HepG2 (cell line): ENCODE measurements at regions not wholly inside any gene's neighbourhood (a gene's known extent, or its start where the extent isn't known, plus 50 kb on each side); places are given as distances from the start of the nearest gene placed in this dataset.

Source experiments
- ATAC-seq: fragments of 200-7000 bp; cut with Tn5 transposase; 3 replicates; pipeline ENCODE4 v1.9.1; 2020; ENCODE audit warnings: mild to moderate bottlenecking, moderate library complexity
- BruUV-seq: library from RNA; stranded (reverse); fragments of 400-500 nt; replicated peaks from 2 replicates; lab custom pipeline; 2021; lab: Mats Ljungman, UMichigan
- CTCF ChIA-PET: fragments of 300-600 bp; formaldehyde crosslinking; extraction: SDS; loops from one replicate; lab custom pipeline; 2021; ENCODE audit warnings: low total read pairs, inconsistent platforms, low intra/inter-chr PET ratio; lab: Yijun Ruan, JAX
- POLR2A ChIA-PET: fragments of 350-600 bp; sonication (Branson Sonifier 250); formaldehyde crosslinking; loops from one replicate; lab custom pipeline; 2020; ENCODE audit warnings: antibody characterized with exemption, inconsistent platforms; lab: Yijun Ruan, JAX
- DNase-seq: peaks from one replicate; pipeline ENCODE4 v3.0.0-alpha.2; 2015; ENCODE audit warnings: low spot score
- FAIRE-seq: peaks from 3 replicates; lab custom pipeline; 2011; peaks lifted over from hg19 to GRCh38; lab: Jason Lieb, UNC
- H2AFZ ChIP-seq: one replicate; pipeline ENCODE4 v1.6.1; 2011; ENCODE audit warnings: low read length, inconsistent platforms
- H3K27ac ChIP-seq: fragments of 300-600 bp; 3 replicates; pipeline ENCODE4 v1.8.0; 2011; ENCODE audit warnings: mixed run types, mild to moderate bottlenecking, mixed read lengths, low read length, inconsistent platforms; ENCODE audit not compliant: insufficient read depth; ENCODE audit errors: extremely low read length
- H3K27me3 ChIP-seq, 2 experiments: fragments of 200-600 bp in 1 of 2; 2 replicates in 1 of 2; 3 replicates in 1 of 2; pipeline versions ENCODE4 v1.6.0 to v1.8.0; 2011; ENCODE audit warnings: low read length in 2 of 2, mild to moderate bottlenecking in 2 of 2, moderate library complexity in 2 of 2, inconsistent platforms in 1 of 2; ENCODE audit not compliant: insufficient read depth in 2 of 2, control insufficient read depth in 1 of 2
- H3K36me3 ChIP-seq, 2 experiments: fragments of 200-600 bp in 1 of 2; replicated peaks in 1 of 2; 2 replicates in 1 of 2; 3 replicates in 1 of 2; pipeline versions ENCODE4 v1.5.1 to v1.8.0; 2011; ENCODE audit warnings: low read length in 2 of 2, inconsistent platforms in 1 of 2; ENCODE audit not compliant: insufficient read depth in 2 of 2, control insufficient read depth in 1 of 2
- H3K4me1 ChIP-seq: 2 replicates; pipeline ENCODE4 v1.5.1; 2012; ENCODE audit warnings: low read length, inconsistent platforms; ENCODE audit not compliant: insufficient read depth
- H3K4me2 ChIP-seq: 2 replicates; pipeline ENCODE4 v1.6.0; 2011; ENCODE audit warnings: low read depth, low read length, inconsistent platforms
- H3K4me3 ChIP-seq, 3 experiments: fragments of 200-600 bp in 1 of 3; sonication (generic), shearing (Covaris generic) in 1 of 3; replicated peaks in 1 of 3; 2 replicates each; pipeline ENCODE4 v1.5.1; 2011 to 2016; ENCODE audit warnings: low read length in 3 of 3, inconsistent platforms in 2 of 3, low read depth in 2 of 3, mild to moderate bottlenecking in 2 of 3, control low read depth in 1 of 3, mixed read lengths in 1 of 3; ENCODE audit not compliant: insufficient read depth in 1 of 3
- H3K79me2 ChIP-seq: one replicate; pipeline ENCODE4 v1.6.1; 2011; ENCODE audit warnings: low read length, inconsistent platforms; ENCODE audit not compliant: insufficient read depth
- H3K9ac ChIP-seq: 2 replicates; pipeline ENCODE4 v1.6.0; 2011; ENCODE audit warnings: mild to moderate bottlenecking, low read depth, low read length, inconsistent platforms; ENCODE audit not compliant: insufficient read depth
- H3K9me3 ChIP-seq: 2 replicates; pipeline ENCODE4 v1.5.1; 2012; ENCODE audit warnings: mild to moderate bottlenecking, low read length
- H4K20me1 ChIP-seq: 2 replicates; pipeline ENCODE4 v1.6.0; 2011; ENCODE audit warnings: inconsistent platforms, mild to moderate bottlenecking, low read length, moderate library complexity; ENCODE audit not compliant: insufficient read depth
- PLRG1 ChIP-seq: fragments of 450-650 bp; conservative IDR thresholded peaks from 2 replicates; pipeline ENCODE4 v1.6.1; 2016
- RORA ChIP-seq: sonication (generic); formaldehyde crosslinking; IDR thresholded peaks from 2 replicates; pipeline ENCODE4 v1.5.0; 2020; ENCODE audit warnings: mild to moderate bottlenecking, missing genetic modification reagents, moderate library complexity
- SIN3A ChIP-seq: IDR thresholded peaks from 2 replicates; pipeline ENCODE4 v1.6.1; 2011; ENCODE audit warnings: low read depth, mild to moderate bottlenecking, control low read depth, low read length, borderline replicate concordance
- ZBTB7A ChIP-seq: sonication (generic); formaldehyde crosslinking; IDR thresholded peaks from 2 replicates; pipeline ENCODE4 v1.8.0; 2022; ENCODE audit warnings: mild to moderate bottlenecking, missing genetic modification reagents
- ZMYM3 ChIP-seq: sonication (generic); formaldehyde crosslinking; IDR thresholded peaks from 2 replicates; pipeline ENCODE4 v1.5.1; 2020; ENCODE audit warnings: mild to moderate bottlenecking, missing genetic modification reagents
- ZNF224 ChIP-seq: sonication (generic); formaldehyde crosslinking; IDR thresholded peaks from 2 replicates; pipeline ENCODE4 v1.5.0; 2020; ENCODE audit warnings: mild to moderate bottlenecking, missing genetic modification reagents
- ZNF326 ChIP-seq: sonication (generic); formaldehyde crosslinking; IDR thresholded peaks from 2 replicates; pipeline ENCODE4 v1.4.0; 2020; ENCODE audit warnings: missing genetic modification reagents, borderline replicate concordance
- ZNF547 ChIP-seq: sonication (generic); formaldehyde crosslinking; IDR thresholded peaks from 2 replicates; pipeline ENCODE4 v1.5.1; 2020; ENCODE audit warnings: mild to moderate bottlenecking, missing genetic modification reagents
- ZNF557 ChIP-seq: sonication (generic); formaldehyde crosslinking; IDR thresholded peaks from 2 replicates; pipeline ENCODE4 v1.4.0; 2020; ENCODE audit warnings: missing genetic modification reagents
- ZNF75D ChIP-seq: sonication (generic); formaldehyde crosslinking; IDR thresholded peaks from 2 replicates; pipeline ENCODE4 v1.8.1; 2023; ENCODE audit warnings: missing genetic modification reagents, mild to moderate bottlenecking, borderline replicate concordance
- WGBS: methylation state at CpG from one replicate; pipeline ENCODE4 v1.1.6; 2017; ENCODE audit warnings: low lambda C conversion rate; 5-methylcytosine and 5-hydroxymethylcytosine counted together
- in situ Hi-C: cut with HindIII; loops from 2 replicates; pipeline ENCODE4 v1.10.0; 2017; ENCODE audit warnings: low pct_unique_long_range_greater_than_20kb; ENCODE audit not compliant: extremely low pct_ligation_motif_present
- intact Hi-C: fragments of 100-400 bp; cut with micrococcal nuclease; formaldehyde crosslinking; loops from one replicate; pipeline ENCODE4 v1.10.0; 2022; ENCODE audit not compliant: unreplicated experiment
- TF ChIP-seq, protein P1 (sequence below): sonication (generic); formaldehyde crosslinking; IDR thresholded peaks from 2 replicates; pipeline ENCODE4 v1.5.1; 2020; ENCODE audit warnings: missing genetic modification reagents, mild to moderate bottlenecking, borderline replicate concordance
- TF ChIP-seq, protein P2 (sequence below): sonication (generic); formaldehyde crosslinking; IDR thresholded peaks from 2 replicates; pipeline ENCODE4 v1.4.0; 2020; ENCODE audit warnings: missing genetic modification reagents
- TF ChIP-seq, protein P3 (sequence below): sonication (generic); formaldehyde crosslinking; conservative IDR thresholded peaks from 2 replicates; pipeline ENCODE4 v1.5.0; 2020; ENCODE audit warnings: missing genetic modification reagents

DNA sequence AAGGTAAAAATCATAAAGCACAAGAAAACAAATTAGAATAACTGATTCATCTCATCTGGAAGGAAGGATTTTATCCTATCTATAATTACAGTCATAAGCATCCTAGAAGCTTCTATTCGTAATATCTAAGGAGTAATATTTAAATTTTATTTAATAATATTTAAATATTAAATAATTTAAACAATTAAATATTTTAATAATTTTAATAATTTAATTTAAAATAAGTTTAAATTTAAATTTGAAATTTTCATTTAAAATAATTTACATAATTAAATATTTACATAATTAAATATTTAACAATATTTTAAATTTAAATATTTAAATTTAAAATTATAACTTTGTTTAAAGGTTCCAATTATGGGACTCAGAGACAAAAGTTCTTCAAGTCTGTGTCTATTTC is 127.5 kb upstream of the GK2 start:
- H3K27me3 ChIP-seq = no peaks in the 10 kb centered on the region; a peak in 1 of 5 replicates
- no peak overlapping the region for H3K4me3 ChIP-seq
- BruUV-seq = no TSS peak
- DNase-seq (no peak), ATAC-seq (no peak), FAIRE-seq (no peak)
- H3K4me2 ChIP-seq = no peak overlapping the region
- no peak overlapping the region for H2AFZ ChIP-seq
- H3K36me3 ChIP-seq = no peaks in the 10 kb centered on the region
- in situ Hi-C loops = no loop called here
- no peaks in the 10 kb centered on the region for H3K9me3 ChIP-seq
- H3K4me1 ChIP-seq = no peaks in the 10 kb centered on the region
- TF ChIP-seq RORA (CRISPR knock-in tag) (no peak), ZNF547 (CRISPR knock-in tag) (no peak), SIN3A (no peak), ZNF224 (CRISPR knock-in tag) (no peak)
- TF ChIP-seq, protein P1, sequence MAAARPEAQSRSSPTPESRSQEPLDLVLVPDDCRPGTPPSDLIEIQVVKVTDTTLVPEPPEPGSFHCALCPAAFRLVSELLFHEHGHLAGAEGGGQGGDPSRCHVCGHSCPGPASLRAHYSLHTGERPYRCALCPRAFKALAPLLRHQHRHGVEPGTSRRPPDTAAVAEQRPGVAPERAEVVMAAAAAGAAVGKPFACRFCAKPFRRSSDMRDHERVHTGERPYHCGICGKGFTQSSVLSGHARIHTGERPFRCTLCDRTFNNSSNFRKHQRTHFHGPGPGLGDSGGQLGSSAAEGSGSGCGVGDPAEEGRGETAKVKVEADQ (CRISPR knock-in tag) = no peak
- CTCF ChIA-PET = no interaction called here
- H3K27ac ChIP-seq = no peak overlapping the region
- no peak overlapping the region for H3K9ac ChIP-seq
- intact Hi-C loops = no loop called here
- 34% methylated on average over 1 of the region's 1 CpG for WGBS
- POLR2A ChIA-PET = no interaction called here
- H4K20me1 ChIP-seq = no peaks in the 10 kb centered on the region
- H3K79me2 ChIP-seq = no peaks in the 10 kb centered on the region

DNA sequence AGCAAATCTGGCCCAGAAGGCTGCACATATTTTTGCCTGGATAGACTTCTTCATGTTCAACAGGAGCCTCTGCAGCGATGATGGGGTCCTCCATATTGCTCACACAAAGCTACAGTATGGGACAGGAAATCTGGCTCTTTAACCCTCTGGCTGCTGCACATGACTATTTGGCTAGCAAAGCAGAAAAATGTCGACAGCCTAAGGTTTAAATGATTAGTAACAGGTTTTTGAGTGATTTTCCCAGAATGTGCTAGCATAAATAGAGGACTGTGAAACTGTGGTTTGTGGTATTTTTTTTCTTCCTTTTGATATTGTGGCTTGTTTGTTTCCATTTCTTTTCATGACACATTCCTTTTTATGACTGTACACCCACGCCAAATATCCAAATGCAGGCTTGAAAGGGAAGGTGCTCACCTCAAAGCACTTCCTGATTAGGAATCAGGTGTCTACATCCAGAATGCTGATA is 120.2 kb upstream of the GK2 start:
- in situ Hi-C loops (no loop called here), intact Hi-C loops (no loop called here)
- 3% methylated on average over 2 of the region's 3 CpGs for WGBS
- Histone ChIP-seq H3K4me3 (no peak overlapping the region), H4K20me1 (no peaks in the 10 kb centered on the region), H3K27me3 (no peaks in the 10 kb centered on the region), H3K27ac (no peak overlapping the region), H3K9me3 (no peaks in the 10 kb centered on the region), H3K4me1 (no peaks in the 10 kb centered on the region), H3K36me3 (no peaks in the 10 kb centered on the region), H3K79me2 (no peaks in the 10 kb centered on the region), H2AFZ (no peak overlapping the region), H3K4me2 (no peak overlapping the region), H3K9ac (no peak overlapping the region)
- ChIA-PET CTCF (no interaction called here), POLR2A (no interaction called here)
- ATAC-seq = no peak
- no peak for FAIRE-seq
- BruUV-seq = no TSS peak
- DNase-seq = no peak
- TF ChIP-seq ZNF557 (CRISPR knock-in tag) = no peak
- TF ChIP-seq, protein P2, sequence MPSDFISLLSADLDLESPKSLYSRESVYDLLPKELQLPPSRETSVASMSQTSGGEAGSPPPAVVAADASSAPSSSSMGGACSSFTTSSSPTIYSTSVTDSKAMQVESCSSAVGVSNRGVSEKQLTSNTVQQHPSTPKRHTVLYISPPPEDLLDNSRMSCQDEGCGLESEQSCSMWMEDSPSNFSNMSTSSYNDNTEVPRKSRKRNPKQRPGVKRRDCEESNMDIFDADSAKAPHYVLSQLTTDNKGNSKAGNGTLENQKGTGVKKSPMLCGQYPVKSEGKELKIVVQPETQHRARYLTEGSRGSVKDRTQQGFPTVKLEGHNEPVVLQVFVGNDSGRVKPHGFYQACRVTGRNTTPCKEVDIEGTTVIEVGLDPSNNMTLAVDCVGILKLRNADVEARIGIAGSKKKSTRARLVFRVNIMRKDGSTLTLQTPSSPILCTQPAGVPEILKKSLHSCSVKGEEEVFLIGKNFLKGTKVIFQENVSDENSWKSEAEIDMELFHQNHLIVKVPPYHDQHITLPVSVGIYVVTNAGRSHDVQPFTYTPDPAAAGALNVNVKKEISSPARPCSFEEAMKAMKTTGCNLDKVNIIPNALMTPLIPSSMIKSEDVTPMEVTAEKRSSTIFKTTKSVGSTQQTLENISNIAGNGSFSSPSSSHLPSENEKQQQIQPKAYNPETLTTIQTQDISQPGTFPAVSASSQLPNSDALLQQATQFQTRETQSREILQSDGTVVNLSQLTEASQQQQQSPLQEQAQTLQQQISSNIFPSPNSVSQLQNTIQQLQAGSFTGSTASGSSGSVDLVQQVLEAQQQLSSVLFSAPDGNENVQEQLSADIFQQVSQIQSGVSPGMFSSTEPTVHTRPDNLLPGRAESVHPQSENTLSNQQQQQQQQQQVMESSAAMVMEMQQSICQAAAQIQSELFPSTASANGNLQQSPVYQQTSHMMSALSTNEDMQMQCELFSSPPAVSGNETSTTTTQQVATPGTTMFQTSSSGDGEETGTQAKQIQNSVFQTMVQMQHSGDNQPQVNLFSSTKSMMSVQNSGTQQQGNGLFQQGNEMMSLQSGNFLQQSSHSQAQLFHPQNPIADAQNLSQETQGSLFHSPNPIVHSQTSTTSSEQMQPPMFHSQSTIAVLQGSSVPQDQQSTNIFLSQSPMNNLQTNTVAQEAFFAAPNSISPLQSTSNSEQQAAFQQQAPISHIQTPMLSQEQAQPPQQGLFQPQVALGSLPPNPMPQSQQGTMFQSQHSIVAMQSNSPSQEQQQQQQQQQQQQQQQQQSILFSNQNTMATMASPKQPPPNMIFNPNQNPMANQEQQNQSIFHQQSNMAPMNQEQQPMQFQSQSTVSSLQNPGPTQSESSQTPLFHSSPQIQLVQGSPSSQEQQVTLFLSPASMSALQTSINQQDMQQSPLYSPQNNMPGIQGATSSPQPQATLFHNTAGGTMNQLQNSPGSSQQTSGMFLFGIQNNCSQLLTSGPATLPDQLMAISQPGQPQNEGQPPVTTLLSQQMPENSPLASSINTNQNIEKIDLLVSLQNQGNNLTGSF (CRISPR knock-in tag) = no peak
- no peak for TF ChIP-seq ZBTB7A (CRISPR knock-in tag)
- TF ChIP-seq PLRG1 = no peak
- no peak for TF ChIP-seq ZNF326
- no peak for TF ChIP-seq ZMYM3 (CRISPR knock-in tag)
- TF ChIP-seq, protein P3, sequence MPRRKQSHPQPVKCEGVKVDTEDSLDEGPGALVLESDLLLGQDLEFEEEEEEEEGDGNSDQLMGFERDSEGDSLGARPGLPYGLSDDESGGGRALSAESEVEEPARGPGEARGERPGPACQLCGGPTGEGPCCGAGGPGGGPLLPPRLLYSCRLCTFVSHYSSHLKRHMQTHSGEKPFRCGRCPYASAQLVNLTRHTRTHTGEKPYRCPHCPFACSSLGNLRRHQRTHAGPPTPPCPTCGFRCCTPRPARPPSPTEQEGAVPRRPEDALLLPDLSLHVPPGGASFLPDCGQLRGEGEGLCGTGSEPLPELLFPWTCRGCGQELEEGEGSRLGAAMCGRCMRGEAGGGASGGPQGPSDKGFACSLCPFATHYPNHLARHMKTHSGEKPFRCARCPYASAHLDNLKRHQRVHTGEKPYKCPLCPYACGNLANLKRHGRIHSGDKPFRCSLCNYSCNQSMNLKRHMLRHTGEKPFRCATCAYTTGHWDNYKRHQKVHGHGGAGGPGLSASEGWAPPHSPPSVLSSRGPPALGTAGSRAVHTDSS = no peak
- TF ChIP-seq ZNF75D (CRISPR knock-in tag) = no peak
